ENCODE measurements at regions not wholly inside any gene's neighbourhood (a gene's known extent, or its start where the extent isn't known, plus 50 kb on each side); places are given as distances from the start of the nearest gene placed in this dataset.

- no peaks in the 10 kb centered on the region for H3K27me3 ChIP-seq (ENCODE audit: control insufficient read depth, insufficient read depth, low read length)
- no peak for DNase-seq (ENCODE audit: low read depth in 2 of 2)
- H3K9me3 ChIP-seq (ENCODE audit: control insufficient read depth, insufficient read depth, low read depth, low read length) = no peaks in the 10 kb centered on the region
Observed at GRCh38 chr9:18040327-18040726, 433.6 kb upstream of the ADAMTSL1 start.

GRCh38 chr9:18043978-18044377, 430.0 kb upstream of the ADAMTSL1 start:
- TF ChIP-seq CTCF (conservative IDR thresholded peaks at IDR 0.05 in 1 of 2, IDR thresholded peaks at IDR 0.05 in 1 of 2; ENCODE audit: low read depth in 1 of 2, low read length in 2 of 2) (no peak), EZH2 (IDR thresholded peaks at IDR 0.05; ENCODE audit: low read length, missing control alignments) (no peak)
- H3K79me2 ChIP-seq (ENCODE audit: control insufficient read depth, insufficient read depth, low read length) = no peaks in the 10 kb centered on the region
- H3K9ac ChIP-seq (ENCODE audit: insufficient read depth, low read length) = no peak overlapping the region
- no peaks in the 10 kb centered on the region for H3K36me3 ChIP-seq (ENCODE audit: control insufficient read depth, insufficient read depth, low read length)
- no peak overlapping the region for H3K4me2 ChIP-seq (ENCODE audit: extremely low read depth, insufficient read depth, low read length)
- H3K4me3 ChIP-seq (replicated peaks in 1 of 4; ENCODE audit: control extremely low read depth in 1 of 4, insufficient read depth in 1 of 4, low read depth in 3 of 4, low read length in 4 of 4) = no peak overlapping the region
- H3K27me3 ChIP-seq (ENCODE audit: control insufficient read depth, insufficient read depth, low read length) = no peaks in the 10 kb centered on the region
- no peaks in the 10 kb centered on the region for H3K4me1 ChIP-seq (ENCODE audit: control insufficient read depth, extremely low read depth, insufficient read depth, low read length)
- no peak for DNase-seq (ENCODE audit: low read depth in 2 of 2)
- no peak overlapping the region for H3K27ac ChIP-seq (ENCODE audit: insufficient read depth, low read length)
- no peaks in the 10 kb centered on the region for H4K20me1 ChIP-seq (ENCODE audit: control insufficient read depth, extremely low read depth, insufficient read depth, low read length)
- no peaks in the 10 kb centered on the region for H3K9me3 ChIP-seq (ENCODE audit: control insufficient read depth, insufficient read depth, low read depth, low read length)
- H2AFZ ChIP-seq (ENCODE audit: low read length) = no peak overlapping the region

More at GRCh38 chr9:18040327-18040726, 433.6 kb upstream of the ADAMTSL1 start:
- Histone ChIP-seq H3K4me2 (ENCODE audit: extremely low read depth, insufficient read depth, low read length) (no peak overlapping the region), H2AFZ (ENCODE audit: low read length) (no peak overlapping the region), H3K4me1 (ENCODE audit: control insufficient read depth, extremely low read depth, insufficient read depth, low read length) (no peaks in the 10 kb centered on the region), H3K36me3 (ENCODE audit: control insufficient read depth, insufficient read depth, low read length) (no peaks in the 10 kb centered on the region), H3K27ac (ENCODE audit: insufficient read depth, low read length) (no peak overlapping the region), H4K20me1 (ENCODE audit: control insufficient read depth, extremely low read depth, insufficient read depth, low read length) (no peaks in the 10 kb centered on the region), H3K4me3 (replicated peaks in 1 of 4; ENCODE audit: control extremely low read depth in 1 of 4, insufficient read depth in 1 of 4, low read depth in 3 of 4, low read length in 4 of 4) (no peak overlapping the region), H3K79me2 (ENCODE audit: control insufficient read depth, insufficient read depth, low read length) (no peaks in the 10 kb centered on the region), H3K9ac (ENCODE audit: insufficient read depth, low read length) (no peak overlapping the region)
- TF ChIP-seq EZH2 (IDR thresholded peaks at IDR 0.05; ENCODE audit: low read length, missing control alignments) (no peak), CTCF (conservative IDR thresholded peaks at IDR 0.05 in 1 of 2, IDR thresholded peaks at IDR 0.05 in 1 of 2; ENCODE audit: low read depth in 1 of 2, low read length in 2 of 2) (no peak)

DNA sequence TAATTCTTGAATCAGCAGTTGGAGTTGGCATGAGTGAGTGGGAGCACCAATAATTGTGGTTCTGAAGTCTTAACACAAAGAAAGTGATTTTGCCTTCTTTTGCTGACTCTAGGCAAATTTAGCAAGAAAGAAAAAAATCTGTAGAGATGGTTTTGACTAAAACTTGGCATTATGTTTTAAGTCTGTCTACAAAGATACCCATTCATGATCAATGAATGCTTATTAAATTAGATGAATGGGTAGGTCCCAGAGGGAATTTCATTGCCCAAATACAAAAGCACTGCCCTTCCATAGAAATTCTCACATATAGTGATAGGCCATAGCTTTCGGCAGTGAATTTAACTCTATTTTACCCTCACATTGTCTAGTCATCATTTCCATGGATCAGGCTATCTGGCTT, 428.6 kb upstream of the ADAMTSL1 start:
- H3K27me3 ChIP-seq (ENCODE audit: control insufficient read depth, insufficient read depth, low read length) = no peaks in the 10 kb centered on the region
- H3K4me2 ChIP-seq (ENCODE audit: extremely low read depth, insufficient read depth, low read length) = no peak overlapping the region
- DNase-seq (ENCODE audit: low read depth in 2 of 2) = no peak
- no peaks in the 10 kb centered on the region for H3K36me3 ChIP-seq (ENCODE audit: control insufficient read depth, insufficient read depth, low read length)
- no peak overlapping the region for H3K4me3 ChIP-seq (replicated peaks in 1 of 4; ENCODE audit: control extremely low read depth in 1 of 4, insufficient read depth in 1 of 4, low read depth in 3 of 4, low read length in 4 of 4)
- H2AFZ ChIP-seq (ENCODE audit: low read length) = no peak overlapping the region
- no peaks in the 10 kb centered on the region for H3K79me2 ChIP-seq (ENCODE audit: control insufficient read depth, insufficient read depth, low read length)
- H3K27ac ChIP-seq (ENCODE audit: insufficient read depth, low read length) = no peak overlapping the region
- H3K4me1 ChIP-seq (ENCODE audit: control insufficient read depth, extremely low read depth, insufficient read depth, low read length) = no peaks in the 10 kb centered on the region
- H3K9me3 ChIP-seq (ENCODE audit: control insufficient read depth, insufficient read depth, low read depth, low read length) = no peaks in the 10 kb centered on the region
- no peak overlapping the region for H3K9ac ChIP-seq (ENCODE audit: insufficient read depth, low read length)
- H4K20me1 ChIP-seq (ENCODE audit: control insufficient read depth, extremely low read depth, insufficient read depth, low read length) = no peaks in the 10 kb centered on the region
- TF ChIP-seq EZH2 (IDR thresholded peaks at IDR 0.05; ENCODE audit: low read length, missing control alignments) (no peak), CTCF (conservative IDR thresholded peaks at IDR 0.05 in 1 of 2, IDR thresholded peaks at IDR 0.05 in 1 of 2; ENCODE audit: low read depth in 1 of 2, low read length in 2 of 2) (no peak)
